Astrocyte (in vitro differentiated cells and primary cell): ENCODE measurements at regions not wholly inside any gene's neighbourhood (a gene's known extent, or its start where the extent isn't known, plus 50 kb on each side); places are given as distances from the start of the nearest gene placed in this dataset.

ENCODE experiments used
- DNase-seq: peaks from one replicate; pipeline ENCODE4 v3.0.0-alpha.2; 2010; ENCODE audit warnings: low read depth
- FAIRE-seq: peaks from 2 replicates; lab custom pipeline; 2011; peaks lifted over from hg19 to GRCh38; lab: Jason Lieb, UNC
- H2AFZ ChIP-seq: 2 replicates; pipeline ENCODE4 v1.6.0; 2012; ENCODE audit warnings: low read depth, low read length, inconsistent platforms
- H3K27ac ChIP-seq: 2 replicates; pipeline ENCODE4 v1.5.1; 2011; ENCODE audit warnings: low read depth, low read length, inconsistent platforms
- H3K27me3 ChIP-seq: 2 replicates; pipeline ENCODE4 v1.6.0; 2011; ENCODE audit warnings: low read length, inconsistent platforms; ENCODE audit not compliant: insufficient read depth
- H3K36me3 ChIP-seq: 2 replicates; pipeline ENCODE4 v1.5.1; 2011; ENCODE audit warnings: low read length, inconsistent platforms; ENCODE audit not compliant: insufficient read depth
- H3K4me1 ChIP-seq: 2 replicates; pipeline ENCODE4 v1.5.1; 2011; ENCODE audit warnings: low read length, inconsistent platforms; ENCODE audit not compliant: insufficient read depth
- H3K4me2 ChIP-seq: 2 replicates; pipeline ENCODE4 v1.6.0; 2012; ENCODE audit warnings: low read length, inconsistent platforms
- H3K4me3 ChIP-seq: 2 replicates; pipeline ENCODE4 v1.5.1; 2011; ENCODE audit warnings: low read depth, mild to moderate bottlenecking, low read length, inconsistent platforms; ENCODE audit not compliant: insufficient read depth
- H3K79me2 ChIP-seq: 2 replicates; pipeline ENCODE4 v1.6.0; 2012; ENCODE audit warnings: mild to moderate bottlenecking, low read length, inconsistent platforms; ENCODE audit not compliant: insufficient read depth
- H3K9ac ChIP-seq: 2 replicates; pipeline ENCODE4 v1.6.0; 2012; ENCODE audit warnings: mild to moderate bottlenecking, low read length, inconsistent platforms
- H3K9me3 ChIP-seq: 2 replicates; pipeline ENCODE4 v1.5.1; 2012; ENCODE audit warnings: low read depth, mild to moderate bottlenecking, low read length, inconsistent platforms; ENCODE audit not compliant: insufficient read depth
- H4K20me1 ChIP-seq: 2 replicates; pipeline ENCODE4 v1.6.0; 2012; ENCODE audit warnings: low read length, inconsistent platforms; ENCODE audit not compliant: insufficient read depth
- H3K27ac Mint-ChIP-seq: one replicate; pipeline ENCODE4 v1.8.0; 2021; ENCODE audit warnings: mild to moderate bottlenecking, mixed read lengths; ENCODE audit not compliant: unreplicated experiment
- H3K27me3 Mint-ChIP-seq: one replicate; pipeline ENCODE4 v1.8.0; 2021; ENCODE audit warnings: low read depth, mixed read lengths; ENCODE audit not compliant: unreplicated experiment
- H3K36me3 Mint-ChIP-seq: one replicate; pipeline ENCODE4 v1.8.0; 2021; ENCODE audit warnings: low read depth, mixed read lengths; ENCODE audit not compliant: unreplicated experiment
- H3K4me1 Mint-ChIP-seq: one replicate; pipeline ENCODE4 v1.8.0; 2021; ENCODE audit warnings: low read depth, mixed read lengths; ENCODE audit not compliant: unreplicated experiment
- H3K4me3 Mint-ChIP-seq: one replicate; pipeline ENCODE4 v1.8.0; 2021; ENCODE audit warnings: mild to moderate bottlenecking, moderate library complexity, mixed read lengths; ENCODE audit not compliant: unreplicated experiment
- H3K9me3 Mint-ChIP-seq: one replicate; pipeline ENCODE4 v1.8.0; 2021; ENCODE audit warnings: mild to moderate bottlenecking, mixed read lengths; ENCODE audit not compliant: unreplicated experiment
- EZH2 ChIP-seq: IDR thresholded peaks from 2 replicates; pipeline ENCODE4 v1.6.1; 2012; ENCODE audit warnings: mild to moderate bottlenecking, low read length, inconsistent platforms; ENCODE audit not compliant: insufficient read depth
- TF ChIP-seq, protein P1 (sequence below): IDR thresholded peaks from 2 replicates; pipeline ENCODE4 v1.5.1; 2011; ENCODE audit warnings: low read depth, mild to moderate bottlenecking, inconsistent platforms, low read length, moderate library complexity; ENCODE audit not compliant: insufficient read depth

DNA sequence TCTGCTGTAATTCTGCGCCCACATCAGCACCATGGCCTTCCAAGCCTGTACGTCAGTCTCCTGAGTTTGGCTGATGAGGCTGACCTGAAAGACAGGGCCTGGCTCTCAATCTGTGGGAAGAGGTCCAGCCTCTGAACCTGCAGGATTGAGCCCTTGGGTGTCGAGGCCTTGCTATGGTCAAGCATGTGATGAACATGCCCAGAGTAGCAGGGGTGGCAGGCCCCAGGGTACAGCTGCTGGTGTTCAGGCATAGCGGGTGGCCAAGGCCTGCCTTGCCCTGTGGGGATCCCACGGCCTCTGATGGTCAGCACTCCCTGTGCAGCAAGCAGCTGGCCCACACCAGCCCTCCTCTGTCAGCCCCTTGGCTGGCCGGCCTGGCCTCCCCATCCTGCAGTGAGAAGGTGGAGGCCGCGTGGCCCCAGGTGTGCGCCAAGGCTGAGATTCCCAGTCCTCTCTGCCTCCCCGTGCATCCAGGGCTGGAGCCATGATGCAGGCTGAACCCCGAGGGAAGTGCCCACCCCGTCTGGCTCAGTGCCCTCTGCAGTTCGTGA is 298.4 kb downstream of the NDUFA10 start:
- no peak overlapping the region for H3K27ac ChIP-seq

DNA sequence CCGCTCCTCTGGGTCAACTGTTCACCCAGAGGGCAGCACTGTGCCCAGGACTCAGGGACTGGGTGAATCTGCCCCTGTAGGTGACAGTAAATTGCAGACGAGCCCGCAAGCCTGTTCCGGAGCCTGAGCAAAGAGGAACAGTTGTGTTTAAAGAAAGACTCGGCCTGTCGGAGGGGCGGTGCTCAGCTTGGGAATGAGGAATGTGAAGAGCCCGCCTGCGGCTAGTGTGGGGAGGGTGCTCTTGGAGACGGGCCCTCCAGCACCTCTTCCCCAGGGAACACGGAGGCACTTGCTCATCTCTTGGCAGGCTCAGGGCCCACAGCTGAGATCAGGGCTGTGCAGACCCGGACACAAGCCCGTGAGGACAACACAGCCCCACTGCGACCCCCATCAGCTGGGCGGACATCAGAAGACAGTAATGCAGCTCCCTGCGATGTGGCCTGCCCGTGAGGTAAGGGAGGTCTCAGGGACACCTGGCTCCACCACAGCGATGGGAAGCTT is 299.0 kb downstream of the NDUFA10 start:
- Mint-ChIP-seq H3K36me3 (no peaks in the 10 kb centered on the region), H3K9me3 (peaks cover 4% of the 10 kb centered on the region), H3K27me3 (peaks cover 35% of the 10 kb centered on the region), H3K4me3 (no peak overlapping the region), H3K4me1 (no peaks in the 10 kb centered on the region), H3K27ac (no peak overlapping the region)
- peaks cover 7% of the 10 kb centered on the region for H3K9me3 ChIP-seq
- no peak overlapping the region for H3K4me3 ChIP-seq
- H3K27ac ChIP-seq = no peak overlapping the region
- no peak overlapping the region for H3K4me2 ChIP-seq
- DNase-seq (no peak), FAIRE-seq (no peak)
- no peak overlapping the region for H3K9ac ChIP-seq
- no peaks in the 10 kb centered on the region for H3K79me2 ChIP-seq
- no peaks in the 10 kb centered on the region for H3K4me1 ChIP-seq
- H3K36me3 ChIP-seq = no peaks in the 10 kb centered on the region
- no peaks in the 10 kb centered on the region for H4K20me1 ChIP-seq
- H3K27me3 ChIP-seq = no peaks in the 10 kb centered on the region
- TF ChIP-seq, protein P1, sequence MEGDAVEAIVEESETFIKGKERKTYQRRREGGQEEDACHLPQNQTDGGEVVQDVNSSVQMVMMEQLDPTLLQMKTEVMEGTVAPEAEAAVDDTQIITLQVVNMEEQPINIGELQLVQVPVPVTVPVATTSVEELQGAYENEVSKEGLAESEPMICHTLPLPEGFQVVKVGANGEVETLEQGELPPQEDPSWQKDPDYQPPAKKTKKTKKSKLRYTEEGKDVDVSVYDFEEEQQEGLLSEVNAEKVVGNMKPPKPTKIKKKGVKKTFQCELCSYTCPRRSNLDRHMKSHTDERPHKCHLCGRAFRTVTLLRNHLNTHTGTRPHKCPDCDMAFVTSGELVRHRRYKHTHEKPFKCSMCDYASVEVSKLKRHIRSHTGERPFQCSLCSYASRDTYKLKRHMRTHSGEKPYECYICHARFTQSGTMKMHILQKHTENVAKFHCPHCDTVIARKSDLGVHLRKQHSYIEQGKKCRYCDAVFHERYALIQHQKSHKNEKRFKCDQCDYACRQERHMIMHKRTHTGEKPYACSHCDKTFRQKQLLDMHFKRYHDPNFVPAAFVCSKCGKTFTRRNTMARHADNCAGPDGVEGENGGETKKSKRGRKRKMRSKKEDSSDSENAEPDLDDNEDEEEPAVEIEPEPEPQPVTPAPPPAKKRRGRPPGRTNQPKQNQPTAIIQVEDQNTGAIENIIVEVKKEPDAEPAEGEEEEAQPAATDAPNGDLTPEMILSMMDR = no peak
- TF ChIP-seq EZH2 = no peak
- no peak overlapping the region for H2AFZ ChIP-seq

More for the DNA sequence above, 298.4 kb downstream of the NDUFA10 start:
- Histone ChIP-seq H3K4me2 (no peak overlapping the region), H3K9ac (no peak overlapping the region), H3K4me1 (no peaks in the 10 kb centered on the region), H3K27me3 (no peaks in the 10 kb centered on the region), H3K36me3 (no peaks in the 10 kb centered on the region), H3K4me3 (no peak overlapping the region), H4K20me1 (no peaks in the 10 kb centered on the region), H3K79me2 (no peaks in the 10 kb centered on the region), H2AFZ (no peak overlapping the region), H3K9me3 (peaks cover 7% of the 10 kb centered on the region)
- H3K4me1 Mint-ChIP-seq = no peaks in the 10 kb centered on the region
- DNase-seq (no peak), FAIRE-seq (no peak)
- H3K9me3 Mint-ChIP-seq = peaks cover 4% of the 10 kb centered on the region
- no peaks in the 10 kb centered on the region for H3K36me3 Mint-ChIP-seq
- no peak overlapping the region for H3K27ac Mint-ChIP-seq
- TF ChIP-seq EZH2 = no peak
- TF ChIP-seq, protein P1 = no peak
- no peak overlapping the region for H3K4me3 Mint-ChIP-seq
- H3K27me3 Mint-ChIP-seq = peaks cover 38% of the 10 kb centered on the region

DNA sequence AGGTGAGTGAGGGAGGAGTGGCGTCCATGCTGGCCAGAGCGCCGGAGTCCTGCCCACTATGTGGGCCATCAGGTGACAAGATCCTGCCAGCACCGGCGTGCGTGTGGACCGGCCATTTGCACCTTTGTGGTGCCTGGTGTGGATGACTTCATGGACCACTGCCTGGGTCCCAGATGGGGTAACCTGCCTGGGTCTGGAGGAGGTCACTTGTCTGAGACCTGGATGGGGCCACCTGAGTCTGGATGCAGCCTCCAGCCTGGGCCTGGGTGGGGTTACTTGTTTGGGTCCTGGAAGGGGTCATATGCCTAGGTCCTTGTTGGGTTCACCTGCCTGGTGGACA is 299.6 kb downstream of the NDUFA10 start:
- Histone ChIP-seq H3K4me1 (no peaks in the 10 kb centered on the region), H3K27me3 (no peaks in the 10 kb centered on the region), H2AFZ (no peak overlapping the region), H3K9me3 (peaks cover 7% of the 10 kb centered on the region), H4K20me1 (no peaks in the 10 kb centered on the region), H3K27ac (no peak overlapping the region), H3K4me3 (no peak overlapping the region), H3K79me2 (no peaks in the 10 kb centered on the region), H3K9ac (no peak overlapping the region), H3K36me3 (no peaks in the 10 kb centered on the region), H3K4me2 (no peak overlapping the region)
- FAIRE-seq (no peak), DNase-seq (no peak)
- H3K4me3 Mint-ChIP-seq = no peak overlapping the region
- H3K27me3 Mint-ChIP-seq = peaks cover 35% of the 10 kb centered on the region
- no peak for TF ChIP-seq EZH2
- TF ChIP-seq, protein P1 = no peak
- peaks cover 8% of the 10 kb centered on the region for H3K9me3 Mint-ChIP-seq
- no peaks in the 10 kb centered on the region for H3K4me1 Mint-ChIP-seq
- no peak overlapping the region for H3K27ac Mint-ChIP-seq
- H3K36me3 Mint-ChIP-seq = no peaks in the 10 kb centered on the region
